B cell (primary cell): ENCODE measurements at regions not wholly inside any gene's neighbourhood (a gene's known extent, or its start where the extent isn't known, plus 50 kb on each side); places are given as distances from the start of the nearest gene placed in this dataset.

ENCODE experiments used
- EZH2 ChIP-seq: IDR thresholded peaks from 2 replicates; pipeline ENCODE4 v1.6.1; 2012; ENCODE audit warnings: borderline replicate concordance, low read depth, mild to moderate bottlenecking, moderate library complexity, low read length; ENCODE audit not compliant: insufficient read depth, poor library complexity, severe bottlenecking
- TF ChIP-seq, protein P1 (sequence below): fragments of 200-600 bp; IDR thresholded peaks from one replicate; pipeline ENCODE4 v1.8.0; 2022; ENCODE audit warnings: antibody characterized with exemption, mild to moderate bottlenecking

DNA sequence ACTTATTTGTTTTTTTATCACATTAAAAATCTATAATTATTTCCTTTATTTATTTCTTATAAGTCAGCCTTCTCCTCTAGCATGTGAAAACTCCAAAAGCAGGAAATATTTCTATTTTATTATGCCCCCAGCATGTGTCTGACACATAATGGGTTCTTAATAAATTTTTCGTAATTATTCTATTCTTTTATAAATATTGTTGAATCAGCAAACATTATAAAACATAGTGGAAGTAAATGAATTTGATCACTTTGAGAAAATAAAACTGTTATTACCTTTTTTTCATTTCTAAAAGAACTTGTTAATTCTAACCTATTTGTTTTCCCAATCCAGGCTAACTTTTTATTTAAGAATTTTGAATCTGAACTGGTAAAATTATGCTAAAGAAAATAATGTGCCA, 509.1 kb upstream of the PCDH15 start:
- TF ChIP-seq, protein P1, sequence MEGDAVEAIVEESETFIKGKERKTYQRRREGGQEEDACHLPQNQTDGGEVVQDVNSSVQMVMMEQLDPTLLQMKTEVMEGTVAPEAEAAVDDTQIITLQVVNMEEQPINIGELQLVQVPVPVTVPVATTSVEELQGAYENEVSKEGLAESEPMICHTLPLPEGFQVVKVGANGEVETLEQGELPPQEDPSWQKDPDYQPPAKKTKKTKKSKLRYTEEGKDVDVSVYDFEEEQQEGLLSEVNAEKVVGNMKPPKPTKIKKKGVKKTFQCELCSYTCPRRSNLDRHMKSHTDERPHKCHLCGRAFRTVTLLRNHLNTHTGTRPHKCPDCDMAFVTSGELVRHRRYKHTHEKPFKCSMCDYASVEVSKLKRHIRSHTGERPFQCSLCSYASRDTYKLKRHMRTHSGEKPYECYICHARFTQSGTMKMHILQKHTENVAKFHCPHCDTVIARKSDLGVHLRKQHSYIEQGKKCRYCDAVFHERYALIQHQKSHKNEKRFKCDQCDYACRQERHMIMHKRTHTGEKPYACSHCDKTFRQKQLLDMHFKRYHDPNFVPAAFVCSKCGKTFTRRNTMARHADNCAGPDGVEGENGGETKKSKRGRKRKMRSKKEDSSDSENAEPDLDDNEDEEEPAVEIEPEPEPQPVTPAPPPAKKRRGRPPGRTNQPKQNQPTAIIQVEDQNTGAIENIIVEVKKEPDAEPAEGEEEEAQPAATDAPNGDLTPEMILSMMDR = no peak
- no peak for TF ChIP-seq EZH2
